GM19463 (cell line): ENCODE measurements at regions not wholly inside any gene's neighbourhood (a gene's known extent, or its start where the extent isn't known, plus 50 kb on each side); places are given as distances from the start of the nearest gene placed in this dataset.
"Not testable (repeated sequence)": the region's sequence is repeated elsewhere in the genome, so short reads cannot be mapped to it uniquely, and the experiment has no call there.

Experiments
- ATAC-seq: cut with Tn5 transposase; IDR thresholded peaks from one replicate; pipeline ENCODE4 v1.9.1; 2021; ENCODE audit warnings: mild to moderate bottlenecking, moderate library complexity; ENCODE audit not compliant: unreplicated experiment

DNA sequence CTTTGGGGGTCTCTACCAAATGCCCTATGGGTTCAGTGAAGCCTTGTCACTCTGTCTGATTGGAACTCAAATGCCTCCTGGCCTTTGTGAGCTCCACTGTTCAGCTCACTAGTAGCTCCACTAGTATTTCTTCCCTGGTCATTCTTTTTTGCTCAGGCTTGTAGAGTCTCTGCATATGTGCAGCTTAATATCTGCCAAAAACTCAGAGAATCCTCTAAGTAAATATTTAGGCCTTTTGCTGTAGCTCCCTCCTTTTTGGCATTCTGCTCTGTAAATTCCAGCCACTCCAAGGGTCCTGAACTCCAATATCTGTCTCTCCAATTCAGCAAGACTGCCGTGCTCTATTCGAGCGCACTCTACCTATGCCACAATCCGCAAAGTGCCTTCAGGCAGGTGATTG lies 146.5 kb downstream of the MAIP1 start:
- no peak for ATAC-seq

DNA sequence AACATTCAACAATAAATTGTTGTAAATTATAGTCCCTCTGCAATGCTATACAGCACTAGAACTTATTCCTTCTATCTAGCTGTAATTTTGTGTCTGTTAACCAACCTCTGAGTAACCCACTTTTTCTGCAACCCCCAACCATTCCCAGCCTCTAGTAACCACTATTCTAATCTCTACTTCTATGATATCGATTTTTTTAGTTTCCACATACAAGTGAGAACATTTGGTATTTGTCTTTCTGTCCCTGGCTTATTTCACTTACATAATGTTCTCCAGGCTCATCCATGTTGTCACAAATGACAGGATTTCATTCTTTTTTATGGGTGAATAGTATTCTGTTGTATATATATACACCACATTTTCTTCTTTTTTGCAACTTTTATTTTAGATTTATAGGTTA lies 147.6 kb downstream of the MAIP1 start:
- no peak for ATAC-seq

DNA sequence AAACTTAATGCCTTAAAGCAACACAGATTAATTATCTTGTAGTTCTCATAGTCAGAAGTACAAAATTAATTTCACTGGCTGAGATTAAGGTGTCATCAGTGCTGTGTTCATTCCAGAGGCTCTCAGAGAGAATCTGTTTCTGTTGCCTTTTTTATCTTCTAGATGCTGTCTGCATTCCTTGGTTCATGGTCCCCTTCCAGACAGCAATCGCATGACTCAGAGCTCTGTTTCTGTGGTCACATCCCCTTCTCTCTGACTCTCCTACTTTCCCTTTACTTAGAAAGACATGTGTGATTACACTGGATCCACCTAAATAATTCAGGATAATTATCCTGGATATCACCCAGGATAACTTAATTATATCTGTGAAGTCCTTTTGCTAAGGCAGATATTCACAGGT lies 148.6 kb downstream of the MAIP1 start:
- no peak for ATAC-seq

DNA sequence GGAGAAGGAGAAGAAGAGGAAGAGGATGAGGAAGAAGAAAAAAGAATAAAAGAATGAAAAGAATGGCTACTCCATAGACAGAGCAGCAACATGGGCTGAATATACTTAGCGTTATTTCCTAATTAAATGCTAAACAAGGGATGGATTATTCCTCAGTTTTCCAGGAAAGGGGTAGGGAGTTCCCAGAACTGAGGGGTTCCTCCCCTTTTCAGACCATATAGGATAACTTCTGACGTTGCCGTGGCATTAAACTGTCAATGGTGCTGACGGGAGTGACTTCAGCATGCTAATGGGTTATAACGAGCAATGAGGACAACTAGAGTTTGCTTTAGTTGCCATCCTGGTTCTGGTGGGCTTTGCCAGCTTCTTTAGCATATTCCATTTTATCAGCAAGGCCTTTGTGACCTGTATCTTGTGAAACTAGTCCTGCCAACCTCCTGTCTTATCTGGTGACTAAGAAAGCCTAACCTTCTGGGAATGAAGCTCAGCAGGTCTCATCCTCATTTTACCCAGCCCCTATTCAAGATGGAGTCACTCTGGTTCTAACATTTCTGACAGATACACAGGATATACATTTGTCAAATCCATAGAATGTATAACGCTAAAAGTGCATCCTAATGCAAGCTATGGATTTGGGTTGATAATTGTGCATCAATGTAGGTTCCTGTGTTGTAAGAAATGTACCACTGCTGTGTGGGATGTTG lies 152.3 kb downstream of the MAIP1 start:
- ATAC-seq, result no peak

DNA sequence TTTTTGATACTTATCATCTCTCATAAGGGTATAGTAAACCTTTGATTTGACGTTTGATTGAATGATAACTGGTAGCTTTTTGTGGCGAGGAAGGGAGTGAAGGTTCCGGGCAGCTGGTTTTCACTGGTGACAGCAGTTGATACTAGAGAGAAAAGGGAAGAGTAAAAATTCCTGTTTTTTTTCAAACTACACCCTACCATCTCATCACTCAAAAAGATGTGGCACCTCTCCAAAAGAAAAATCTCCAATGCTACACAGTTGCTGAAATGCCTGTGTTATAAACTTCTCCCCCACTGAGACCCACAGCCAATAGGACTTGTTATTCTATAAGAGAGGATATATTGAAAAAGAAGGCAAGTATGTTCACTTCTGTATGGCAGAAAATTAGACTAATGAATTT lies 154.0 kb downstream of the MAIP1 start:
- no peak for ATAC-seq

DNA sequence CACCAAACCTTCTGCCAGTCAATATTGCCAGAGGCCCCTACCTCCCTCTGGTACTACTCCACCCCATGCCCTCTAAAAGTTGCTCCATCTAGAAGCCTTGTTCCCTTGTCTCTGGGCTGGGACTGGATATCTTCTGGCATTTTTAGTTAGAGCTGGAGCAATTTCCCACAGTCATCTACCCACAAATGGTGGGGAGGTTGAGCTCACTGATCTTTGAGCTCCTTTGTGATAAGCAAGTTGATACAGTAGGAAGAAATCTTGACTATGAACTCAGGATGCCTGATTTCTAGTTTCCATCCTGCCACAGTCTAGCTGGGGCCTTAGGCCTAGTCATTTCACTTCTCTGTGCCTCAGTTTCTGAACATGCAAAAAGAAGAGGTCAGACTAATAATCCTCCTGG lies 155.0 kb downstream of the MAIP1 start:
- ATAC-seq, result no peak

DNA sequence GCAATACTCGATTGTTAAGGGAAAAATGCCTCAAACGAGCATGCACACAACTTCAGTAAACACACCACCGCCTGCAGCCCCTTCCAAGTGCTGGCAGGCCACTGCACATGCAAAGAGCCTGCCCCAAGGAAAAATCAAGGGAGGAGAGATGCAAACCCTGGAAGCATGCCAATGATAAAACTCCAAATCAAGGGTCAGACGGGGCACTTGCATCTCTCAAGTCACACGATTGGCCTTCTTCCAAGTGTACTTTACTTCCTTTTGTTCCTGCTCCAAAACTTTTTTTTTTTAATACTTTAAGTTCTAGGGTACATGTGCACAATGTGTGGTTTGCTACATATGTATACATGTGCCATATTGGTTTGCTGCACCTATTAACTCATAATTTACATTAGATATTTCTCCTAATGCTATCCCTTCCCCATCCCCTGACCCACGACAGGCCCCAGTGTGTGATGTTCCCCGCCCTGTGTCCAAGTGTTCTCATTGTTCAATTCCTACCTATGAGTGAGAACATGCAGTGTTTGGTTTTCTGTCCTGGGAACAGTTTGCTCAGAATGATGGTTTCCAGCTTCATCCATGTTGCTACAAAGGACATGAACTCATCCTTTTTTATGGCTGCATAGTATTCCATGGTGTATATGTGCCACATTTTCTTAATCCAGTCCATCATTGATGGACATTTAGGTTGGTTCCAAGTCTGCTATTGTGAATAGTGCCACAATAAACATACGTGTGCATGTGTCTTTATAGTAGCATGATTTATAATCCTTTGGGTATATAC lies 157.8 kb downstream of the MAIP1 start:
- not testable (repeated sequence) for ATAC-seq

DNA sequence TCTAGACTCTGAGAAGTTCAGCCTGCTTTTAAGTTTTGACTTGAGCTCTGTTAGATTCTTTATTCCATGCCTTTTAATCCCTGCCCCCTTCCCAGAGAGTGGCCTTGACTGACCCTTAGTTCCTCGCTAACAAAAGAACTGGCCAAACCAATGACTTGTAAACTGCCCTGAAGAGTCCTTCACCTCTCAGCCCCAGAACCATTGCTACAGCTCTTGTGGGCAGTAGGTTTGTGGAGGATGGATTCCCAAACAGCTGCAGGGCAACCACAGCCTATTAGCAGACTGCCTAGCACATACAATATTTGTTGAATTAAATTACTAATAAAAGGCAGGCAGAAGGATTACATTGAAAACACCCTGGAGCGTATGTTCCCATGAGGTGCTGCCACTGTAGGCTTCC lies 163.9 kb downstream of the MAIP1 start:
- no peak for ATAC-seq

DNA sequence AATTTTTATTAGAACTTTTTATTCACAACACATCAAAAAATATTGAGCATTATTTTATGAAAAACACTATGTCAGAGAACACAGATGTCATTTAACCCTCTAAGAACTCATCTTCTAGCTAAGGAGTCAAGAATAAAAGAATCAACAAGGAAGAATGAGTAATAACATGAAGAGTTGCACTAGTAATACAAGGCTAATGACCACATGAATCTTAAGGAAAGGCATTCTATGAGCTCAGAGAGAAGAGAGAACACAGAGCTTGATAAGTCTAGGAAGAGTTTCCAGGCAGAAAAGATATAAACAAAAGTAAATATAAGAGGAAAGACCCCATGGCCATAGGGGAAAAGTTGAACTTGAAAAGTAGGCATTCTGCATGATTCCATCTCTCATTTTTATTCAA lies 166.5 kb downstream of the MAIP1 start:
- ATAC-seq, result no peak

DNA sequence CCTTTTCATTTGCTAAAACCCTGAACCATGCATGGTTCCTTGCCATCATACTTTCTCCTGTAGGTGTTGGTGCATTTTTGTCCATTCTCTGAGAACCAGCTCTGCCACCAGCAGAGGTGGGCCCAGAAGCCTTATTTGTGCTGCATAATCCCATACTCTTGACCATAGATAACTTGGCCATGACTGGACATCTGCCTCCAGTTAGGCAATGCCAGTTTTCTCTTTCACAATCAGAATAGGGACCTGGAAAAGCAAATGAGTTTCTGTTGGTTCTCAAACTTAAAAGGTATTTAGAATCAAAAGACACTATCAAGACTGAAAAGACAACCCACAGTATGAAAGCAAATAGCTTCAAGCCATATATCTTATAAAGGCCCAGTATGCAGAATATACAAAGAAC lies 167.3 kb downstream of the MAIP1 start:
- no peak for ATAC-seq

DNA sequence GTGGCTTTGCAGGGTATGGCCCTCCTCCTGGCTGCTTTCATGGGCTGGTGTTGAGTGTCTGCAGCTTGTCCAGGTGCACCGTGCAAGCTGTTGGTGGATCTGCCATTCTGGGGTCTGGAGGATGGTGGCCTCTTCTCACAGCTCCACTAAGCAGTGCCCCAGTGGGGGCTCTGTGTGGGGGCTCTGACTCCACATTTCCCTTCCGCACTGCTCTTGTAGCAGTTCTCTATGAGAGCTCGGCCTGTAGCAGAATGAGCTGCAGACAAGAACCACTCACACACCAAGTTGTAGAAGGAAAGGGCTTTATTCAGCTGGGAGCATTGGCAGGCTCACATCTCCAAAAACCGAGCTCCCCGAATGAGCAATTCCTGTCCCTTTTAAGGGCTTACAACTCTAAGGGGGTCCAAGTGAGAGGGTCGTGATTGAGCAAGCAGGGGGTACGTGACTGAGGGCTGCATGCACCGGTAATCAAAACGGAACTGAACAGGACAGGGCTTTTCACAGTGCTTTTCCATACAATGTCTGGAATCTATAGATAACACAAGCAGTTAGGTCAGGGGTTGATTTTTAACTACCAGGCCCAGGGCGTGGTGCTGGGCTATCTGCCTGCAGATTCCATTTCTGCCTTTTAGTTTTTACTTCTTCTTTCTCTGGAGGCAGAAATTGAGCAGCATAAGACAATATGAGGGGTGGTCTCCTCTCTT lies 169.4 kb downstream of the MAIP1 start:
- not testable (repeated sequence) for ATAC-seq

DNA sequence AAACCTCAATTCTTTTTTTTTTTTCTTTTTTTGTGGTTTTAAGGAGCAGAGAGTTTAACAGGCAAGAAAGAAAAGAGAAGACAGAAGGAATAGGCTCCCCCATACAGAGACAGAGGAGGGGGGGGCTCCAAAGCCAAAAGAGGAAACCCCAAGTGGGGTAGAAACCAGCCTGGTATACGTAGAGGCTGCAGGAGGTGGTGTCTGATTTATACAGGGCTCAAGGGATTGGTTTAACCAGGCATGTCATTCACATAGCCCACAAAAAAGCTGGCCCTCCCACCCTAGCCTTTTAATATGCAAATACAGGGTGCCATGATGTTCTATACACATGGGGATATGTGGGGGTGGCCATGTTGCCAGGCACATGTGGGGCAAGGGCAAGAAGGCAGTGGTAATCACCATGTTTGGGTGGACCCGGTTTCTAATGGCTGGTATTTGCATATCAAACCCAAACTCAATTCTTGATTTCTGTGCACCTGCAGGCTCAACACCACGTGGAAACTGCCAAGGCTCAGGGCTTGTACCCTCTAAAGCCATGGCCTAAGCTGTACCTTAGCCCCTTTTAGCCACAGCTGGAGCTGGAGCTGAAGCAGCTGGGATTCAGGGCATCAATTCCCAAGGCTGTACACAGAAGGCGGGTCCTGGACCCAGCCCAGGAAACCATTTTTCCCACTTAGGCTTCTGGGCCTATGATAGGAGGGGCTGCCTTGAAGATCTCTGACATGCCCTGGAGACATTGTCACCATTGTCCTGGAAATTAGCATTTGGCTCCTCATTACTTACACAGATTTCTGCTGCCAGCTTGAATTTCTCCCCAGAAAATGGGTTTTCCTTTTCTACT lies 170.3 kb downstream of the MAIP1 start:
- ATAC-seq, result no peak

DNA sequence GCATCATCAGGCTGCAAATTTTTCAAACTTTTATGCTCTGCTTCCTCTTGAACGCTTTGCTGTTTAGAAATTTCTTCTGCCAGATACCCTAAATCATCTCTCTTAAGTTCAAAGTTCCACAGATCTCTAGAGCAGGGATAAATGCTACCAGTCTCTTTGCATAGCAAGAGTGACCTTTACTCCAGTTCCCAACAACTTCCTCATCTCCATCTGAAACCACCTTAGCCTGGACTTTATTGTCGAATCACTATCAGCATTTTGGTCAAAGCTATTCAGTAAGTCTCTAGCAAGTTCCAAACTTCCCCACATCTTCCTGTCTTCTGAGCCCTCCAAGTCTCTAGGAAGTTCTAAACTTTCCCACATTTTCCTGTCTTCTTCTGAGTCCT lies 170.9 kb downstream of the MAIP1 start:
- not testable (repeated sequence) for ATAC-seq

DNA sequence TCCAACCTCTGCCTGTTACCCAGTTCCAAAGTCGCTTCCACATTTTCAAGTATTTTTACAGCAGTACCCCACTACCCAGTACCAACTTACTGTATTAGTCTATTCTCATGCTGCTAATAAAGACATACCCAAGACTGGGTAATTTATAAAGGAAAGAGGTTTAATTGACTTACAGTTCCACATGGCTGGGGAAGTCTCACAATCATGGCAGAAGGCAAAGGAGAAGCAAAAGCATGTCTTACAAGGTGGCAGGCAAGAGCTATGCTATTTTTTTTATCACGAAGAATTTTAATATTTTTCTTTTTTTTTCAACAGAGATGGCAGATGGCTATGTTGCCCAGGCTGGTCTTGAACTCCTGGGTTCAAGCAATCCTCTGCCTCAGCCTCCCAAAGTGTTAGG lies 171.3 kb downstream of the MAIP1 start:
- not testable (repeated sequence) for ATAC-seq

DNA sequence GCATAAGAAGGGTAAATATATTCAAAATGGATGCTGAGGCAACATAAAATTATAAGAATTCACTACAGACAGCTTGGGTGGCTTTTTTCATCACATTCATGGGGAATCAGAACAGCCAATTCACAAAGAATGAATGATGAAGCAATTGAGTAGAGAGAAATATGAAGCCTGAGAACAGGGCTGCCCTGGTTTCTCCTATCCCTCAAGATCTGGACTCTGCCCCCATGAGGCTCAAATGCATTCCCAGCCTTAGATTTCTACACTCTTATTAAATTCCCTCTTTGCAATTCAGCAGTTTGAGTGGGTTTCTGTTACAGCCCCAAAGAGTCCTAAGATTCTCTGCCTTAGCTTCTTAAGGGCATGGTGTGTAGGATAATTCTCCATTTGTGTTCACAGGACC lies 172.5 kb downstream of the MAIP1 start:
- ATAC-seq, result no peak

DNA sequence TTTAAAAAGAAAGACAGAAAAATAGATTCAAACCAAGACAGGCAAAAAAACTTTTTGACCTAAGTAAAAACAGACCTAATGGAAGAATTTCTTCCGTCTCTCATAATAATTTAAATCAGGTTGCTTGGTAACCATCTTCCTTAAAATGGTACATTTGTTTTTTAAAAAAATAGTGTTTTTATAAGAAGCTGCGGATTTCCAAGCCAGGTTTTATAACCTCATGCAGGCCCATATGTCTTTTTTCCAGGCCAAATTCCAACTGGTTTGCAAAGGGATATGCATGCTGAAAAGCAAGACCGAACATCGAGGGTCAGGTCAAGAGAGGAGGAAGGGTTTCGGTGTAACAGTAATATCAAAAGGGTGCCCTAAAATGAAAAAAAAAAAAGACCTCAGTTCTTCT lies 172.9 kb downstream of the MAIP1 start:
- no peak for ATAC-seq

DNA sequence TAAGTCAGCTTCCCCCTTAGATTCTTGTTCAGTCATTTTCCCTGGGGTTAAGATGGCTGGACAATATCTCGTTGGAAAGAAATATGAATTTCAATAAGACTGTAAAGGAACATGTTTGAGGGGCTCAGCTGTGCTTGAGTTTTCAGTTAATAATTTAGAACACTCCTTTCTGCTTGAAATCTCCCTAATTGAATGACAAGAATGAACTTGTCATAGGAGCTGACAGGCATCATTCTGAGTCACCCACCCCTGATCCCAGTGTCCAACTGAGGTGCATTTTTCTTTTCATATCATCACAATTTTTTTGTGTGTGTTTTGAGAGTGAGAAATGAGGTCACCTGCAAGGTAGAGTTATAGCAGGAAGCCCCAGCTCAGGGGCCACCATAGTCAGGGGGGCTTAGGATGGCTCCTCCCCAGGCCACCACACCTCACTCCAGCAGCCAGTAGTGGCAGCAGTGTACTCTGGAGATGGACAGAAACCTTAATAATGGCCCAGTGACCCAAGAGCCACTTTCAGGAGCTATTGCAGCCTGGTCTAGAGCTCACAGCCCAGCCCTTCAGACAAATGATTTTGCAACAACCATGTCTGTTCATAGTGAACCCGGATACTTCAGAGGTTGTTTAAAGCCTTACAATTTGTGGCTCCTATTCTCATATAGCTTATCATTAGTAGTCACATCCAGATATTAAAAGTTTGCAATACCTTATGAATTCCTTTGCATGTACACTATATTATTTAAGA lies 174.5 kb downstream of the MAIP1 start:
- no peak for ATAC-seq

DNA sequence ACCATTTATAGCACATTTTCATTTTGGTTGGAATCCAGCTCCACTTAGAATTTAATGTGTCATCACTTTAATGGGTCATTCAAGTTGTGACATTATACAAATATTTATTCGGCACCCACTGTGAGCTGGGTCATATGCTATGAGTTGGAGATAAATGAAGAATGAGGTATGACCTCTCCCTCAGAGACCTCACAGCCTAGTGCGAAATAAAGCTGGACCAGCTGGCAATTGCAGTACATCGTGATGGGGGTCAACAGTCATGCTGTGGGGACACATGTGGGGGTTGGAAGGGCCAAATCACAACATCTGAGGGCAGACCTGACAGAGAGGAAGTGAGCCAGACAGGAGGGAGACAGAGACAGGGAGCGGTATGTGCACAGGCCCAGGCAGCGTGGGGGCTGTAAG lies 175.4 kb downstream of the MAIP1 start:
- no peak for ATAC-seq

DNA sequence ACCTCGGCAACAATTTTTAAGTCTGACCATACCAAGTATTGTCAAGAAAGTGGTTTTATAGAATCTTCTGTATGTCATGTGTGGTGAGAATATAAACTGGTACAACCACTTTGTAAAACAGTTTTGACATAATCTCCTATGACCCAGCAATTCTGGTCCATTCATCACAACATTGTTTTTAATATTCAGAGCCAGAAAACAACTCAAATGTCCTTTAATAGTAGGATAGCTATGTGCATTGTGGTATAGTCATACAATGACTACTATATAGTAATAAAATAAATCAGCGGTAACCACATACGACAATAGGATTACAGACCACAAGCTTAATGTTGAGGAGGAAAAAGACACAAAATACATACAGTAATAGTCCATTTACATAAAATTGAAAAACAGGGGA lies 175.2 kb upstream of the SPATS2L start:
- ATAC-seq, result no peak

DNA sequence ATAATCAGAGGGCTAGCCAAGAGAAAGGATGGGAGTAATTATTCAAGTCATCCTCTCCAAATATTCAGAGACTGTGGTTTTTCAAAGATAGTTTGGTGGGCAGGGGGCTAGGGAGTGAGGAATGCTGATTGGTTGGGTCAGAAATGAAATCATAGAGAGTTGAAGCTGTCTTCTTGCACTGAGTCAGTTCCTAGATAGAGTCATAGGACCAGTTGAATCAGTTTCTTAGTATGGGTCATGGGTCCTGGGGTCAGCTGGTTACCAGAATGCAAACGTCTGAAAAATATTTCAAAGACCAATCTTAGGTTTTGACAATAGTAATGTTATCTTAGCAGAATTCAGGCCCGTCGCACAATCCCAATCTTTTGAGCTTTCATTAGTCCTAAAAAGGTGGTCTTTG lies 171.4 kb upstream of the SPATS2L start:
- no peak for ATAC-seq
